ENCODE measurements at regions not wholly inside any gene's neighbourhood (a gene's known extent, or its start where the extent isn't known, plus 50 kb on each side); places are given as distances from the start of the nearest gene placed in this dataset.
"Not testable (repeated sequence)": the region's sequence is repeated elsewhere in the genome, so short reads cannot be mapped to it uniquely, and the experiment has no call there.

DNA sequence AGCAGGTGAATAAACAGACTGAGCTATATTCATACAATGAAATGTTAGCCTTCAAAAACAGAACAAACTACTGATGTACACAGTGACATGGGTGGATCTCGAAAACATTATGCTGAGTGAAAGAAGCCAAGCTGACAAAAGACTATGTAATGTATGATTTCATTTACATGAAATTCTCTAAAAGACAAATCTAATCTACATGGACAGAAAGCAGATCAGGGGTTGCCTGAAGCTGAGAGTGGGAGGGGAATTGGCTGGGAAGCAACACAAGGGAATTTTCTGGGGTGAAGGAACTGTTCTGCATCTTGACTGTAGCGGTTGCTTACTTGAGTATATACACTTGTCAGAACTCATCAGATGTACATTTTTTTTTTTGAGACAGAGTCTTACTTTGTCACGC is 121.7 kb upstream of the SVIL start:
- DNase-seq (ENCODE audit: low spot score), result no peak

DNA sequence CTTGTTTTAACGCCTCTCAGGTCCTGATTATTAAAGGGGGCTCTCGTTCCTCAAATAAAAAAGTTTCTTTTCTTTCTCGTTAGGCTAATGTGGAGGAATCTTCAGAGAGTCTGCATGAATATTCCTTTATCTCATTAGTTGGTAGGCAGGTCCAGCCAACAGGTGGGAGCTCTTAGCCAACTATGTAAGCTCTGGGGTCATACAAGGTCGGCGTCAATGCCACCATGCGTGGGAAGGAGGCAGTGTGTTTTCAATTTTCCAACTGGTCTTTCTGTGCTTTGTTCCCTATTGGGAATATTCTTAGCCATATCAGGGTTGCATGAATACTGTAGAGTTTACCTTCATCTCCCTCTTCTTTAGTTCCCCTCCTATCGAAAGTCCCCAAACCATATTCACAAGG is 118.5 kb upstream of the SVIL start:
- DNase-seq (ENCODE audit: low spot score), result no peak

DNA sequence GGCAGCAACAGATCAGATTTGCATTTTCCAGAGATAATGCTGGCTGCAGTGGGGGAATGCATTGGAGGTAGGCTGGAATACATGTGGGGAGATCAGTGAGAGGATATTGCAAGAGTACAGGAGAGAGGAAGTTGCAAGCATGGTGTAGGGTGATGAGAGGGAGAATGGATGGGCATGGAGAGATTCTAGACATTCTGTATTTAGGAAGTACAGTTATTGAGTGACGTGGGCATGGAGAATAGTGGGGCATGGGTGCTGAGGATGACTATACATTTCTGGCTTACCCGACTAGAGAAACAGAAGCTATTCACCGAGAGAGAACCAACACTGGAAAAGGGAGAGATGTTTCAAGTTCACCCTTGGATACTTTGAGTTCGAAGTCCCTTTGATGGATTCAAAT is 116.9 kb upstream of the SVIL start:
- no peak for DNase-seq (ENCODE audit: low spot score)

DNA sequence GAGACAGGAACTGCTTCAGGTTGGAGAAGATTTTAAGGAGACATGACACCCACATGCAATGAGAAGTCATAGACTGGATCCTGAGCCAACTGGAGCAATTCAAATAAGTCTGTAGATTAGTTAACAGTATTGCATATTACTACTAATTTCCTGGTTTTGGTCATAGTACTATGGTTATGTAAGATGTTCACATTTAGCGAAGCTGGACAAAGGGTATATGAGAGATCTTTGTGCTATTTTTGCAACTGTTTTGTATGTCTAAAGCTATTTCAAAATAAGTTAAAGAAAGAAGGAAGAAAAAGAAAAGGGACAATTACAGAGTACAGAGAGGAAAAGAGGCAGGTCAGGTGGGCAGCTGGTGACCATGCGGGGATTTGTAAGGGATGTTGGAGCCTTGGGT is 116.5 kb upstream of the SVIL start:
- no peak for DNase-seq (ENCODE audit: low spot score)

GRCh38 chr10:29749150-29749549 is 114.4 kb upstream of the SVIL start:
- DNase-seq (ENCODE audit: low spot score), result no peak

- DNase-seq (ENCODE audit: low spot score), result no peak
Observed at GRCh38 chr10:29748109-29748650, 113.4 kb upstream of the SVIL start.

GRCh38 chr10:29746080-29746797 is 111.5 kb upstream of the SVIL start:
- no peak for DNase-seq (ENCODE audit: low spot score)

DNA sequence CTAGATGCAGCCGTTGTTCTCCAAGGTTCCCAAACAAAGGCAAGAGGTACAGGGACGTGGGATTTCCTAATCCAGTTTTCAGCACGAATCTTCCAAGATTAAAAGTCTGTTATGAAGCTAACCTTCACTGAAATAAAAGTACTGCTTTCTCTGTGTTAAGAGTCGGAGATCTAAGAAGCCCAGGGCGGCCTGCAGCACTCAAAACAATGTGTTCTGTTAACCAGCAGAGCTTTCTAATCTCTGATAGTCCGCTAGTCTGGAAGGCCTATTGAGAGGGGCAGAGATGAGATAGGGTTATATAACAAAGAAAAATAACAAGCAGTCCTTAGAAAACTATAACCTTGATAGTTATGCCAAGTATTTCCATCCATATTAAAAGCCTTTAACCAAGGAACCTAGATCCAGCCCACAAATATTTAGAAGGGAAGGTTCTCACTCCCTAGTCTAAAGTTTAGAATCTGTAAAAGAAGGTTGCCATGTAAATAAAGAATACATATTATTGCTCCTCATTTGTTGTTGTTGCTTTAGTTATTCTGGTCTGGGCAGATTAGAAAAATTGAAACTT is 106.3 kb upstream of the SVIL start:
- no peak for DNase-seq (ENCODE audit: low spot score)

- no peak for DNase-seq (ENCODE audit: low spot score)
Observed at GRCh38 chr10:29738341-29738740, 103.6 kb upstream of the SVIL start.

DNA sequence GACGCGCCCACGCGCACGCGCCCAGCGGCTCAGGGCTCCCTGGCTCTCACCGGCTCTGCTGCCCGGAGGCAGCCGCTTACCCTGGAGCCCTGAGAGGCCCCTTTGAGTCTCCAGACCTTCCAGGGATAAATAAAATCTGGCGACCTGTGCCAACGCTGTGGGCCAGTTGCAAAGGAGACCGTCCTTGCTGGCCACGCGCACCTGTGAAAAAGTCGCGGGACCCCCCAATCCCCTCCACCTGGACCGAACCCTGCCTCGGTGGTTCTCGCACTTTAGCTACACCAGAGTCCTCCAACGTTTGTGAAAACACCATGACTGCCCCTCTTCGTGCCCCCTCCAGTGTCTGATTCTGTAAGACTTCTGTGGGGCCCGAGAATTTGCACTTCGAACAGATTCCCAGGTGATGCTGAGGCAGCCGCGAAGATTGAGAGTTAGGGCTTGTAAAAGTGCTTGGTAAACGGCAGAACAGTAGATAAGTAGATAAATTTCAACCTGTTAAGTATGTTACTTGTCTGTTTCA is 102.4 kb upstream of the SVIL start:
- DNase-seq (ENCODE audit: low spot score), result peak; percentile 71

- peak; percentile 61 for DNase-seq (ENCODE audit: low spot score)
Observed at GRCh38 chr10:29736366-29737073, 101.7 kb upstream of the SVIL start.

- DNase-seq (ENCODE audit: low spot score), result peak; percentile 93
Observed at GRCh38 chr10:29735628-29736365, 101.0 kb upstream of the SVIL start.

DNA sequence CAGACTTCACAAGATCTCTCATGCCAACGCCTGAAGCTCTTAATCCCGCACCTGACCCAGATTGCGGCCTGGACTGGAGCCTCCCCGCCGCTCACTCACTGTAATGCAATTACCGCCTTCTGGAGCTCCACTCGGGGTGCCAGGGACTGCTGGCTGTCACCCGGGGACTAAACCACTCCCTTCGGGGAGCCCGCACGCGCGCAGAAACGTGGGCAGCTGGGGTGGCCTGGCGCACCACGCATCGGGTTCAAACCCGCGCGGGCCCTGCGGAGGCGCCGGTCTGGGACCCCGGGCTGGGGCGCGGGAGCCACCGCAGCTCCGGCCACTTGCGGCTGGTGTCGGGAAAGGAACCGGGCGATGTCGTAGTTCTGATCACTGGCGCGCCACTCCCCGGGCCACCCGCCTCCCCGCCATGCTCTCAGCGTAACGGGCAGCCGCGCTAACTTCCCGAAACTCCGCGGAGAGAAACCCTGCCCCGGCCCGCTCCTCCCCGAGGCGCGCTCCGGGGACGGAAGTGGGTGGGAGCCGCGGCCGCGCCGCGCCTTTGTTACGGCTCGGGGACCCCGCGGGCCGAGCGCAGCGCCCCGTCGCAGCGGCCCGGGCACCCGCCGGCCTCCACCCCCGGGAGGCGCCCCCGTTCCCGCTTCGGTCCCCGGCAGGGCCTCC is 100.3 kb upstream of the SVIL start:
- DNase-seq (ENCODE audit: low spot score), result peak; percentile 75

GRCh38 chr10:29734640-29734961 is 99.8 kb upstream of the SVIL start:
- DNase-seq (ENCODE audit: low spot score), result no peak

DNA sequence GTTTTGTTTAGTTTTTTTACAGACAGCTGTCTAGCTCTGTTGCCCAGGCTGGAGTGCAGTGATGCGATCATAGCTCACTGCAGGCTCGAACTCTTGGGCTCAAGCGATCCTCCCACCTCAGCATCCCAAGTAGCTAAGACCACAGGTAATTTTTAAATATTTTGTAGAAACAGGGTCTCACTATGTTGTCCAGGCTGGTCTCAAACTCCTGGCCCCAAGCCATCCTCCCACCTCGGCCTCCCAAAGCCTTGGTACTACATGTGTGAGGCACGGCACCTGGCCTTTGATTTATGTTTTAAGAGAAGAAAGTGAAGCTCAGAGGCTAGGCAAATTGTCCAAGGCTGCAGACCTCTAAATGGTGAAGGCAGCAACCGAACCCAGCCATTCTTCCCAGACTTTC is 98.6 kb upstream of the SVIL start:
- DNase-seq (ENCODE audit: low spot score), result no peak

DNA sequence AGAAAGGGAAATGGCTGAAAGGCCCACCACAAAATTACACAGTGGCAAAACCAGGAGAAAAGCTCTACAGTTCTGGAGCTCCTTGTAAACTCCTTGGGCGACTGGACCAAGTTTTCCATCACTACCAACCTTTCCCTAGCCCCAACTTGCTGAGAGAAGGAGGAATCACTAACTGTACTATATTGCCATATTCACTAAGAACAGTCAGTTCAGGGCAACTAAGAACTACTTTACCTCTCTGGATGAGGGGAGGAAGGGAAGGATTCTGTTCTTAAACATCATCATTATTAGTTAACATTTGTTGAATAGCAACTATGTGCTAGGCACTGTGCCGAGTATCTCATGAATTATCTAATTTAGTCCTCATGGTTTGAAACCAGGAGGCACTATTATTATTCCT is 98.1 kb upstream of the SVIL start:
- no peak for DNase-seq (ENCODE audit: low spot score)

- DNase-seq (ENCODE audit: low spot score), result no peak
Observed at GRCh38 chr10:29731760-29732159, 97.0 kb upstream of the SVIL start.

DNA sequence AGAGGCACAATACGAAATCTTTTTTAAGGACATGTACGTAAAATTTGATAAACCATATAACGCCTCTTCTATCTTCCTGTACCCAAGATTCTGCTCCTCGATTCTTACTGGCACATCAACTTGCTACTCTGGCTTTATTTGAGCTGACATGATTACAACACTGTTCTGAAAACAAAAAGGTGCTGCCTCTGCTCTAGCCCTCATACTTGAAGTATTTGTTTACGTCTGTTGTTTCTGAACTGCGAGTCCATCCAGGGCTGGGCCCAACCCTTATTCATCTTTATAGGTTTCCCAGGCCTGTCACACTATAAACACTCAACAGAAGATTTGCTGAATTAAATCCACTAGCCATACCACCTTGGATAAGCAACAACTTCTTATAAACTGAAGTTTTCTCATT is 96.2 kb upstream of the SVIL start:
- DNase-seq (ENCODE audit: low spot score), result no peak

DNA sequence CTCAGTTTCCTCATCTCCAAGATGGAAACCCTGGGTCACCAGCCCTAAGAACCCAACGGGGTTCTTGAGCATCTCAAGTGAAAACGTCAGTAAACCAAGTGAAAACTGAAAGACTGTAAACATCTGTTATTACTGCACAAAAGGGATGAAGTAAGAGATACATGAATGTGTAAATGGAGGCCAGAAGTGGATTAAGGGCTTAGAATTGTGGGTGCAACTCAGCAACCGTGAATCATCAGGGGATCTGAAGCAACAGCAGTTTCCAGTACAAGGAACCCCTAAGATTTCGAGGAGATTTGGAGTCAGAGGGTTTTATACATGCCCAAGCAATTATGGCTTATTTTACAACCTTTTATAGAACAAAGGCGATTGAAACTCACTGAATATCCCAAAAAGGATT is 95.7 kb upstream of the SVIL start:
- DNase-seq (ENCODE audit: low spot score), result no peak

DNA sequence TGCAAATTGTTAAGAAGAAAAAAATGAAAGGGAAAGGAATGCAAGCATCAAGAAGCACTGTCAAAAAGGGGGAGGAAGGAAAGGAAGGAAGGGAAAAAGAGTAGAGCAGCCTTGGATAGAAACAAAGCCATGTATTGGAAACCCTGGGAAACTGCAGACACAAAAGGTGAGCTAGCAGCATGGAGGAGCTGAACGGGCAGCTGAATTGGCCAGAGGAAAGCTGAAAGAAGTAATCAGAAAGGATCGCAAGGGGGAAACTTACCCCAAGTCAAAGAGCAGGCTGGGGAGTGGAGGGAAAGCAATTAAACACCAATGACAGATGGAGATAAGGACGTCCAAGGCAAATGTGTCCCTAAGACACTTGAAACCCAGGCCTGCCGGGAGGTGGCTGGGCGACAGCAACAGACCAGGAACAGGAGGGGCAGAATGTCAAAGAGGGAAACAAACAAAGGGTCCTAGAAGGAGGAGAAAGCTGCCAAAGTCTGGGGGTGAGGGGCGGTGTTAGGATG is 93.8 kb upstream of the SVIL start:
- no peak for DNase-seq (ENCODE audit: low spot score)

GRCh38 chr10:29725927-29726326 is 91.2 kb upstream of the SVIL start:
- not testable (repeated sequence) for DNase-seq (ENCODE audit: low spot score)
